ENCODE measurements at regions not wholly inside any gene's neighbourhood (a gene's known extent, or its start where the extent isn't known, plus 50 kb on each side); places are given as distances from the start of the nearest gene placed in this dataset.
"Not testable (repeated sequence)": the region's sequence is repeated elsewhere in the genome, so short reads cannot be mapped to it uniquely, and the experiment has no call there.

DNA sequence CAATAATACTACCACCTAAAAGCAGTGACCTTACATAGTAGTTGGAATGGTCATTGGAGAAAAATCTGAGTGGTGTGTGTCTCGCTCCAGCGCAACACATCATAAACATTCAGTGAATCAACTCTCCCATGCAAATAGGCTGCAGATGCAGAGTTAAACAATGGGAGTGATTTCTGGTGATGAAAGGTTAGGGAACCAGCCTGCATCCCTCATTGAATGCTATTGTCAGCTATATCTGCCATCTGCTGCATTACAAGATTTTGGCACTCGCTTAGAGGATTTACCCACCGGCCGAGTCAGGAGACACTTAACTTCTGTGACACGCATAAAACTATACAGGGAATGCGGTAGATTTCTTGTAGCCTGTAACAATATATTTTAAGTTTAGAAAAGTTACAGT, 900.9 kb downstream of the FLRT2 start:
- no peak for DNase-seq

DNA sequence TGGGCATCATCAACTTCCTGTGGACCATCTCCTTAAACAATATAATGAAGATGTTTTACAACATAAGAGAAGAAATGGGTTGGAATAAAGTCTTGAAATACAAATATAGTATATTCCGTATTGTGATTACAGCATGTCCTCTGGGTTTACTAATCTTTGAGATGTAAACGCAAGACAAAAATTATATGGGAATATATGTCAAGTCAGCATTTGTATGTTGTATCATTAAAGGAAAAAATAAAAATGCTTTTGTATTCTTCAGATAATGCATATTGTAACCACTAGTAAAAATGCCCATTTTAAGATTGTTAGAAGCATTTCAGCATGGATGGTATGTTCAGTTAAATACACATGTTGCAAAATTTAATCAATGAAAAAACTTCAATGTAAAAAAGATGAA, 893.3 kb downstream of the FLRT2 start:
- DNase-seq: no peak

DNA sequence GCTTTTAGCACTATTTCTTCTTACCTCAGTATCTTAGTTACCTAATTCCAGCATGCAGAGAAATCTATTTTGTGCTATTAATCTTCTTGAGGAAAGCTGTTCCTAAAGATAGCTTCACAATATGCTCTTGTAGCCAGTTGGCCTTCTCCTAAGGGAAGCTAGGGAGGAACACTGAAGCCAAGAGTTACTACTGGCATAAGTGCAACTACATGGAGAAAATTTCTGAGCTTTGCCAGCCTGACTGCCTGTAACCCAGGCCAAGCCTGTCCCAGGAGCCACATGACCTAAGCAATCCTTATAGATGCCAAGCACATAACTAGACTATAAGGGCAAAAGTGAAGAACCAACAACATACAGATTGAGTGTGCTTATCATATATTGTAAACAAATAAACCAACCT, 890.2 kb downstream of the FLRT2 start:
- no peak for DNase-seq

DNA sequence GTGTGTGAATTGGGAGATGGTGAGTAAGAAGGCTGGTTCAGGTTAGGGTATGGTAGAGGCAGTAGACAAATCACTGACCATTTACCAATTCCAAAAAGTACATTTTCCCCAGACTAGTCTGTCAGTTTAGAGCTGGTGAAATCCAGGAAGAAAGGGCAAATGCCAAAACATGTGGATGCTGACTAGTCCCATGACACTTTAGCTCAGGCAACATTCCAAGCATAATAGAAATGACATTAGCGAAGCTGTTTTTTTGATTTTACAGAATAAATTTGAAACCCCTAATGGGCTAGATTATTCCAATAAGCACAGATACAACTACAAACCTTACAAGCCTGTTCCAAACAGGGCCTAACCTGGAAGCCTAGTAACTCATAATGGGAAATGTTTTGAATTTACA, 884.2 kb downstream of the FLRT2 start:
- no peak for DNase-seq

- no peak for DNase-seq
Observed at GRCh38 chr14:86404989-86405649, 875.2 kb downstream of the FLRT2 start.

- DNase-seq: no peak
Observed at GRCh38 chr14:86404425-86404824, 874.5 kb downstream of the FLRT2 start.

DNA sequence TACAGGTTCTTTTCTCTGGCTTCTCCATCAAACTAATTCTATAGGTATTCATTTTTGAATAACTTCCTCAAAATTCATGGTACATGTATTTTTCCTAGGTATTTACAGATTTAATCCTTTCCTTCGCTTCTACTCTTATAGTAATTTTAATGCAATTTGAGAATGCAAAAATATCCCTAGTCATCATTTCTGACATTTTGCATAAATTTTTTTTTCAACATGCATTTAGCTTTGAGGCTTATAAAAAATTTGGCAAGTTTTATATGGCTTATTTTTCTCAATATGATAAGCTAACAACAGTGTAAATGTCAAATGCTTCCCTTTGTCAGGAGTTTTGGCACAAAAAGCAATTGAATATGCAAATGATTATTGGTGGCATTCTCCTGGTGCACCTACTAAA, 872.6 kb downstream of the FLRT2 start:
- no peak for DNase-seq

GRCh38 chr14:86391085-86391484, 861.1 kb downstream of the FLRT2 start:
- DNase-seq: no peak

- DNase-seq: no peak
Observed at GRCh38 chr14:86388216-86388615, 858.3 kb downstream of the FLRT2 start.

- DNase-seq: no peak
Observed at GRCh38 chr14:86373886-86374285, 843.9 kb downstream of the FLRT2 start.

- DNase-seq: no peak
Observed at GRCh38 chr14:86372402-86372801, 842.5 kb downstream of the FLRT2 start.

- no peak for DNase-seq
Observed at GRCh38 chr14:86364634-86365033, 834.7 kb downstream of the FLRT2 start.

DNA sequence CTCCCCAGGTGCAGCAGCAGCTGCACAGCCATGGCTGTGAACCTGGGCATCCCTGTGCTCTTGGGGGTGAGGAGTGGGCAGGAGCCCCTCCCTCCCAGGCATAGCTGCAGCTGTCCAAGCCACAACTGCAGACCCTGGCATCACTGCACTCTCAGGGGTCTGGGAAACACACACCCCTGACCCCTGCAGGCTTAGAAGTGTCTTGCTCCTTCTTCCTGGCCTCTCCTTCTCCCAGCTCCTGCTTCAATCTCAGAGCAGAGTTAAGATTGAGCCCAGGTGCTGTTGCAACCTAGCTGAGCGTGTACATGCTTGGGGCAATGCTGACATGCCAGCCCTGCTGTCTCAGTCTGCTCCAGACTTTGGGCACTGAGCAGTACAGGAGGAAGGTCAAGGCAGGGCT, 833.6 kb downstream of the FLRT2 start:
- DNase-seq: no peak

- DNase-seq: no peak
Observed at GRCh38 chr14:86363047-86363446, 833.1 kb downstream of the FLRT2 start.

- DNase-seq: no peak
Observed at GRCh38 chr14:86357876-86358275, 827.9 kb downstream of the FLRT2 start.

DNA sequence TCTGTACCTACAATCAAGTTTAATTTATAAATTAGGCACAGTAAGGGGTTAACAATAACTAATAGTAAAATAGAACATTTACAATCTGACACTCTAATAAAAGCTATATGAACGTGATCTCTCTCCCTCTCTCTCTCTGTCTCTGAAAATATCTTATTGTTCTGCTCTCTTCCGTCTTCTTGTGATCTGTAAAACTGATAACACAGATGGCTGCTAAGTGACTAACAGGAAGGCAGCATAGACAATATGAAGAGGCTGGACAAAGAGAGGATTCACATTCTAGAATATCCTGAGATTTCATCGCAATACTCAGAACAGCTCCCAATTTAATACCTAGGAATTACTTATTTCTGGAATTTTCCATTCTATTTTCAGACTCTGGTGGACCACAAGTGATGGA, 827.2 kb downstream of the FLRT2 start:
- DNase-seq: no peak

GRCh38 chr14:86346818-86347384, 817.0 kb downstream of the FLRT2 start:
- no peak for DNase-seq

- no peak for DNase-seq
Observed at GRCh38 chr14:86334355-86334754, 804.4 kb downstream of the FLRT2 start.

- no peak for DNase-seq
Observed at GRCh38 chr14:86333493-86333892, 803.5 kb downstream of the FLRT2 start.

DNA sequence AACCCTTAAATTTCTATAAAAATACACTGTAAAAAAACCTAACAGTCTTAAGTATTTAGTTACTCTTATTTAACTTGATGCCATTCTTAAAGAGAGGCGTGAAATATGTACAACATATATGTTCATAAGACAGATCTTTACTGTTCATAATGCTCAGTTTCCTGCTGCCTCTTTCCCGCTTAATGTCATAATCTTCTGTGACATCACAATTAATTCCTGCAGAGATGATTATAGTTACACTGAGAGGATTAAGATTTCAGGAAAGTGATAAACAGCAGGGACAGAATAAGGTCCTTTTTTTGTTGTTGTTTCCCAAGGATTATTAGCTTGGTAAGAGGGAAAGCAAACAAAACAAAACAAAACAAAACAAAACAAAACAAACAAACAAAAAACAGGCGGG, 801.4 kb downstream of the FLRT2 start:
- no peak for DNase-seq

DNA sequence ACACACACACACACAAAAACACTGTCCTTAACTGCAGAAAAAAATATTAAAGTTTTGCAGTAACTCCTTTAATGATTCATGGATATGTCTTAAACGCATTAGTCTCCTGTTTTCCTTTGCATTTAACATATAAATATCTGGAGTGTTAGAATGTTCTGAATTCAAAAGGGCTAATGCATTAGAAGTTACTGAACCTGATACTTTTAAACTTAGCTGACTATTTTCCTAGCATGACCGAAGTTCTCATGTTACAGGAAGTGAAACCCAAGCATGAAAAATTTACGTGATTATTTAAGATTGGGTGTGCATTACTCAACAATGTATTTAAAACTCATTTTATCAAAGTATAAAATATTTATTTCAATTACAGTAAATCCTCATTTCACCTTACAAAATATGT, 791.2 kb downstream of the FLRT2 start:
- DNase-seq: no peak

DNA sequence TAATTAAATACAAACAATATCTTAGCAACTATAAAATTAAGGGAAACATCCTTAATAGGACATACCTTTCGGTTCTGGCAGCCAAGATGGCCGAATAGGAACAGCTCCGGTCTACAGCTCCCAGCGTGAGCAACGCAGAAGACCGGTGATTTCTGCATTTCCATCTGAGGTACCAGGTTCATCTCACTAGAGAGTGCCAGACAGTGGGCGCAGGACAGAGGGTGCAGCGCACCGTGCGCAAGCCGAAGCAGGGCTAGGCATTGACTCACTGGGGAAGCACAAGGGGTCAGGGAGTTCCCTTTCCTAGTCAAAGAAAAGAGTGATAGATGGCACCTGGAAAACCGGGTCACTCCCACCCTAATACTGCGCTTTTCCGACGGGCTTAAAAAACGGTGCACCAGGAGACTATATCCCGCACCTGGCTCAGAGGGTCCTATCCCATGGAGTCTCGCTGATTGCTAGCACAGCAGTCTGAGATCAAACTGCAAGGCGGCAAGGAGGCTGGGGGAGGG, 782.3 kb downstream of the FLRT2 start:
- DNase-seq: not testable (repeated sequence)

- DNase-seq: no peak
Observed at GRCh38 chr14:86311151-86311550, 781.2 kb downstream of the FLRT2 start.

- no peak for DNase-seq
Observed at GRCh38 chr14:86310611-86311010, 780.7 kb downstream of the FLRT2 start.

DNA sequence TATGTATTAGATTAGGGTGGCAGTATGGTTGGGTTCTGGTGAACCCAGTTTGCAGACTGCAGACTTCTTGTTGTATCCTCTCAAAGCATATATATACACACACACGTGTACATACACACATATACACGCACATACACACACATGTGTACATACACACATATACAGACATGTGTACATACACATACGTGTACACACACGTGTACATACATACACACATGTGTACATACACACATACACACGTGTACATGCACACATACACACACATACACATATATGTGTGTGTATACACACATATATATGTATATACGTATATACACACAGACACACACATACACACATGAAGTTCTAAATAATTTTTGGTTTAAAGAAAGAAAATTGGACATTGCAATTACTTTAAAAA, 780.2 kb downstream of the FLRT2 start:
- no peak for DNase-seq
